PC-3 (cell line): ENCODE measurements at regions not wholly inside any gene's neighbourhood (a gene's known extent, or its start where the extent isn't known, plus 50 kb on each side); places are given as distances from the start of the nearest gene placed in this dataset.

Experiments
- CTCF ChIP-seq: fragments of 300-600 bp; sonication (generic); conservative IDR thresholded peaks from 2 replicates; pipeline ENCODE4 v1.5.1; 2017; ENCODE audit warnings: antibody characterized with exemption, low read depth, mild to moderate bottlenecking, low read length
- EZH2 ChIP-seq: fragments of 300-600 bp; sonication (generic); IDR thresholded peaks from one replicate; pipeline ENCODE4 v1.6.1; 2017; ENCODE audit warnings: antibody characterized with exemption, mild to moderate bottlenecking, low read length; ENCODE audit not compliant: unreplicated experiment

GRCh38 chr17:12423337-12423736 is 242.4 kb upstream of the MYOCD start:
- no peak for TF ChIP-seq CTCF
- TF ChIP-seq EZH2: no peak
